Dermis blood vessel endothelial cell (primary cell): ENCODE measurements at regions not wholly inside any gene's neighbourhood (a gene's known extent, or its start where the extent isn't known, plus 50 kb on each side); places are given as distances from the start of the nearest gene placed in this dataset.

Experiments
- DNase-seq: peaks from one replicate; pipeline ENCODE4 v3.0.0; 2010

- no peak for DNase-seq
Observed at GRCh38 chr13:99027661-99028425, 50.0 kb upstream of the DOCK9 start.

GRCh38 chr13:99028890-99029289, 51.0 kb upstream of the DOCK9 start:
- peak; percentile 24 for DNase-seq

- DNase-seq: no peak
Observed at GRCh38 chr13:99029576-99029975, 51.7 kb upstream of the DOCK9 start.

- DNase-seq: no peak
Observed at GRCh38 chr13:99030326-99030725, 52.5 kb upstream of the DOCK9 start.

- DNase-seq: no peak
Observed at GRCh38 chr13:99031832-99032231, 54.0 kb upstream of the DOCK9 start.

- peak; percentile 67 for DNase-seq
Observed at GRCh38 chr13:99033814-99034213, 56.0 kb upstream of the DOCK9 start.

GRCh38 chr13:99034333-99035085, 56.6 kb upstream of the DOCK9 start:
- DNase-seq: no peak

GRCh38 chr13:99035715-99036114, 57.9 kb upstream of the DOCK9 start:
- DNase-seq: no peak

- no peak for DNase-seq
Observed at GRCh38 chr13:99037756-99038155, 59.9 kb upstream of the DOCK9 start.

GRCh38 chr13:99039718-99040280, 61.9 kb upstream of the DOCK9 start:
- DNase-seq: no peak

GRCh38 chr13:99040536-99041131, 62.8 kb upstream of the DOCK9 start:
- DNase-seq: no peak

GRCh38 chr13:99041337-99041736, 63.5 kb upstream of the DOCK9 start:
- DNase-seq: no peak

- DNase-seq: no peak
Observed at GRCh38 chr13:99041788-99042187, 63.9 kb upstream of the DOCK9 start.

GRCh38 chr13:99042521-99043250, 64.8 kb upstream of the DOCK9 start:
- no peak for DNase-seq

- DNase-seq: no peak
Observed at GRCh38 chr13:99043831-99044231, 66.0 kb upstream of the DOCK9 start.

GRCh38 chr13:99044764-99045163, 66.9 kb upstream of the DOCK9 start:
- no peak for DNase-seq

- no peak for DNase-seq
Observed at GRCh38 chr13:99045396-99045795, 67.5 kb upstream of the DOCK9 start.

- DNase-seq: no peak
Observed at GRCh38 chr13:99046851-99047250, 69.0 kb upstream of the DOCK9 start.

- DNase-seq: no peak
Observed at GRCh38 chr13:99050983-99051488, 73.2 kb upstream of the DOCK9 start.

- DNase-seq: no peak
Observed at GRCh38 chr13:99051768-99052455, 74.0 kb upstream of the DOCK9 start.

- DNase-seq: no peak
Observed at GRCh38 chr13:99053636-99054233, 75.9 kb upstream of the DOCK9 start.
